ENCODE measurements at regions not wholly inside any gene's neighbourhood (a gene's known extent, or its start where the extent isn't known, plus 50 kb on each side); places are given as distances from the start of the nearest gene placed in this dataset.
A peak's percentile ranks its signal among the peaks of the same experiment; 100 is the strongest.

DNA sequence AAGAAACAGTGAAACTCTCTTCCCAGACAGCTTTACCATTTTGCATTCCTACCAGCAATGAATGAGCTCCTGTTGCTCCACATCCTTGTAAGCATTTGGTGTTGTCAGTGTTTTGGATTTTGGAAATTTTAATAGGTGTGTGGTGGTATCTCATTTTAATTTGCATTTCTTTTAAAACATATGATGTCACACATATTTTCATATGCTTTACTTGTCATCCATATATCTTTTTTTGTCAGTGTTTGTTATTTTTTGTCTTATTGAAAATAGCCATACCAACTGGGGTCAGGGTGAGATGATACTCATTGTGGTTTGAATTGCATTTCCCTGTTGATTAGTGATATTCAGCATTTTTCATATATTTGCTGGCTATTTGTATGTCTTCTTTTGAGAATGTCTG is 119.5 kb upstream of the FOXA2 start (continued):
- TF ChIP-seq CHD2 (IDR thresholded peaks at IDR 0.05; ENCODE audit: low read depth, low read length) (no peak), CREB1 (IDR thresholded peaks at IDR 0.05) (peak; percentile 71), CREB1 (CRISPR knock-in tag; IDR thresholded peaks at IDR 0.05) (no peak), ZNF615 (CRISPR knock-in tag; IDR thresholded peaks at IDR 0.05; ENCODE audit: borderline replicate concordance) (no peak)

DNA sequence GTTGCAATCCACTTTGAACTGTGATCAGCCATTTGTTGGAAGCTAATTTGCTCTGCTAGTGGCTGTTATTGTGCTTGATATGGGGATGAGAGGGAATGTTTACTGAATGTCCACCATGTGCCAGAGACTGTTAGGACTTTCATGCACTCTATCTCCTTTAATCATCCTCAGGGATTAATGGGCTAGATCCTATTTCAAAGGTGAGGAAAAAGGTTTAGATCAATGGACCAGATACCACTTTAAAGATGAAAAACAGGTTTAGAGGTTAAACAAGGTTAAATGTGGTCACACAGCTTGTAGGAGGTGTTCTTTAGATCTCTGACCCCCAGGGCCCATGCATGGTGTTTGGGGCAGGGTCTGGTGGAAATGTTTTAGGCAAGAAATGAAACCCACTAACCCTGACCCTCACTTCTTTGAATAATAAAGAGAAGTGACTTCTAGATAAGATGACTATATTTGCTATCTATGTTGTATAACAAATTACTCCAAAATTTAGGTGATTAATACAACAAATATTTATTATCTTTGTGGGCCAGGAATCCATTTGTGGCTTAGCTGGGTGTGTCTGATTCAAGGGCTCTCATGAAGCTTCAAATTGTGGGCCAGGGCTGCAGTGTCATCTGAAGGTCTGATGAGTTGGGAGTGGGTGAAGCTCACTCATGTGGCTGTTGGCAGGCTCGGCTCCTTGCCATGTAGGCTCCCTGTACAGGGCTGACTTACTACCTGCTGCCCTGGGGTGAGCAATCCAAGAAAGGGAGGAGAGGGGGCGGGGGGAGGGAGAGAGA is 127.8 kb upstream of the FOXA2 start:
- in situ Hi-C loops (cut with HindIII; ENCODE audit: extremely low pct_ligation_motif_present, low pct_unique_long_range_greater_than_20kb): no loop called here
- Histone ChIP-seq H3K9ac (ENCODE audit: insufficient read depth, low read depth, low read length) (no peak overlapping the region), H3K4me3 (replicated peaks in 1 of 3; ENCODE audit: insufficient read depth in 1 of 3, low read depth in 2 of 3, low read length in 3 of 3) (no peak overlapping the region), H3K27ac (ENCODE audit: extremely low read length, insufficient read depth, low read length) (no peak overlapping the region), H3K27me3 (ENCODE audit: control insufficient read depth in 1 of 2, insufficient read depth in 2 of 2, low read length in 2 of 2) (no peaks in the 10 kb centered on the region), H2AFZ (ENCODE audit: low read length) (no peak overlapping the region), H4K20me1 (ENCODE audit: insufficient read depth, low read length) (no peaks in the 10 kb centered on the region), H3K4me2 (ENCODE audit: low read depth, low read length) (no peak overlapping the region), H3K79me2 (ENCODE audit: insufficient read depth, low read length) (no peaks in the 10 kb centered on the region), H3K4me1 (ENCODE audit: insufficient read depth, low read length) (no peaks in the 10 kb centered on the region), H3K9me3 (ENCODE audit: low read length) (no peaks in the 10 kb centered on the region), H3K36me3 (replicated peaks in 1 of 2; ENCODE audit: control insufficient read depth in 1 of 2, insufficient read depth in 2 of 2, low read length in 2 of 2) (no peaks in the 10 kb centered on the region)
- ATAC-seq (no peak), FAIRE-seq (no peak), DNase-seq (ENCODE audit: low spot score) (no peak)
- no peak for TF ChIP-seq TCF12 (IDR thresholded peaks at IDR 0.05)
- TF ChIP-seq TCF12 (CRISPR knock-in tag; IDR thresholded peaks at IDR 0.05): no peak
- TF ChIP-seq FOXC1 (CRISPR knock-in tag; IDR thresholded peaks at IDR 0.05; ENCODE audit: borderline replicate concordance): no peak
- no peak for TF ChIP-seq ZNF891 (CRISPR knock-in tag; IDR thresholded peaks at IDR 0.05)
- no peak for TF ChIP-seq PTBP1 (IDR thresholded peaks at IDR 0.05; ENCODE audit: low read depth, low read length, poor library complexity, severe bottlenecking)
- no peak for TF ChIP-seq ZBTB7B (CRISPR knock-in tag; IDR thresholded peaks at IDR 0.05)
- TF ChIP-seq MXI1 (IDR thresholded peaks at IDR 0.05; ENCODE audit: borderline replicate concordance, low read depth, low read length): no peak
- POLR2A ChIA-PET: no interaction called here
- BruUV-seq (replicated peaks): no TSS peak
- CTCF ChIA-PET (ENCODE audit: low intra/inter-chr PET ratio, low total read pairs): no interaction called here
- 25% methylated on average over 2 of the region's 2 CpGs for WGBS (ENCODE audit: low lambda C conversion rate)
- intact Hi-C loops (cut with micrococcal nuclease; ENCODE audit: unreplicated experiment): no loop called here

Data from HepG2 (cell line).